ENCODE measurements at regions not wholly inside any gene's neighbourhood (a gene's known extent, or its start where the extent isn't known, plus 50 kb on each side); places are given as distances from the start of the nearest gene placed in this dataset.

DNA sequence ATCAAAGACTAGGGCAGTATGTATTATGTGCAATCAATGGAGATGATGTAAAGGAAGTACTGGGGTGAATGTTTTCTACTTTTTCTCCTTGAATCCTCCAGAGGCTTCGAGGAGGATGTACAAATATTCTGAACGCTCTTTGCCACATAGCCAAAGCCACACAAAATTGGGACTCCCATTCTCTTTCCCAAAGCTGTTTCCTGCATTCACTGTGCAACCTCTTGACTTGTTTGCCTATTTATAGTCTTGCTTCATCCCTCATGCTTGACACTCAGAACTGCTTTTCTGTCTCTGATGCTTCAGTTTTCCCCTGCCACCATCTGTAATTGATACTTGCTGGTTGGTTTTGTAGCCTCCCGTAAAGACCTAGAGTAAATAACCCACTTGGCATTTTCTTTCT, 208.2 kb upstream of the RBMS1 start (continued):
- TF ChIP-seq, protein P1, sequence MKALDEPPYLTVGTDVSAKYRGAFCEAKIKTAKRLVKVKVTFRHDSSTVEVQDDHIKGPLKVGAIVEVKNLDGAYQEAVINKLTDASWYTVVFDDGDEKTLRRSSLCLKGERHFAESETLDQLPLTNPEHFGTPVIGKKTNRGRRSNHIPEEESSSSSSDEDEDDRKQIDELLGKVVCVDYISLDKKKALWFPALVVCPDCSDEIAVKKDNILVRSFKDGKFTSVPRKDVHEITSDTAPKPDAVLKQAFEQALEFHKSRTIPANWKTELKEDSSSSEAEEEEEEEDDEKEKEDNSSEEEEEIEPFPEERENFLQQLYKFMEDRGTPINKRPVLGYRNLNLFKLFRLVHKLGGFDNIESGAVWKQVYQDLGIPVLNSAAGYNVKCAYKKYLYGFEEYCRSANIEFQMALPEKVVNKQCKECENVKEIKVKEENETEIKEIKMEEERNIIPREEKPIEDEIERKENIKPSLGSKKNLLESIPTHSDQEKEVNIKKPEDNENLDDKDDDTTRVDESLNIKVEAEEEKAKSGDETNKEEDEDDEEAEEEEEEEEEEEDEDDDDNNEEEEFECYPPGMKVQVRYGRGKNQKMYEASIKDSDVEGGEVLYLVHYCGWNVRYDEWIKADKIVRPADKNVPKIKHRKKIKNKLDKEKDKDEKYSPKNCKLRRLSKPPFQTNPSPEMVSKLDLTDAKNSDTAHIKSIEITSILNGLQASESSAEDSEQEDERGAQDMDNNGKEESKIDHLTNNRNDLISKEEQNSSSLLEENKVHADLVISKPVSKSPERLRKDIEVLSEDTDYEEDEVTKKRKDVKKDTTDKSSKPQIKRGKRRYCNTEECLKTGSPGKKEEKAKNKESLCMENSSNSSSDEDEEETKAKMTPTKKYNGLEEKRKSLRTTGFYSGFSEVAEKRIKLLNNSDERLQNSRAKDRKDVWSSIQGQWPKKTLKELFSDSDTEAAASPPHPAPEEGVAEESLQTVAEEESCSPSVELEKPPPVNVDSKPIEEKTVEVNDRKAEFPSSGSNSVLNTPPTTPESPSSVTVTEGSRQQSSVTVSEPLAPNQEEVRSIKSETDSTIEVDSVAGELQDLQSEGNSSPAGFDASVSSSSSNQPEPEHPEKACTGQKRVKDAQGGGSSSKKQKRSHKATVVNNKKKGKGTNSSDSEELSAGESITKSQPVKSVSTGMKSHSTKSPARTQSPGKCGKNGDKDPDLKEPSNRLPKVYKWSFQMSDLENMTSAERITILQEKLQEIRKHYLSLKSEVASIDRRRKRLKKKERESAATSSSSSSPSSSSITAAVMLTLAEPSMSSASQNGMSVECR (CRISPR knock-in tag; IDR thresholded peaks at IDR 0.05; ENCODE audit: borderline replicate concordance) = no peak
- no peak for TF ChIP-seq IRF2 (CRISPR knock-in tag; IDR thresholded peaks at IDR 0.05; ENCODE audit: borderline replicate concordance, low read depth)

DNA sequence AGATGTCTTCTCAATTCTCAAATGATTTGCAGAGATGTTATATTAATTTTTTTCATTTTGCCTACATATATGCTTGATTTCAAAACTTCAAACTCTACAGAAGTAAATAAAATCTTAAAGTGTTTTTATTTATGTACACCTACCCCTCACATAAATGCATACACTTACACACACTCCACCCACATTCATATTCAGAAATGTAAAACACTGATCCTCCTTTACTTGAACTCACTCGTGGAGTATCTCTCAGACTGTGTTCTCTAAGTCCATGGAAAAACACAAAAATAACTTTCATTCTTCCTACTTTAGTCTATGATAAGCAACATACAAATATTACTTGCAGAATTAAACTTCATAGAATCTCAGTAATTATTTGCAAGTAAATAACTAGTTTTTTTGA, 209.1 kb upstream of the RBMS1 start:
- no peaks in the 10 kb centered on the region for H3K27me3 Mint-ChIP-seq (ENCODE audit: low read depth)
- no peak for TF ChIP-seq TEAD1 (CRISPR knock-in tag; IDR thresholded peaks at IDR 0.05)
- TF ChIP-seq ESRRA (CRISPR knock-in tag; IDR thresholded peaks at IDR 0.05; ENCODE audit: borderline replicate concordance) = no peak
- TF ChIP-seq, protein P2, sequence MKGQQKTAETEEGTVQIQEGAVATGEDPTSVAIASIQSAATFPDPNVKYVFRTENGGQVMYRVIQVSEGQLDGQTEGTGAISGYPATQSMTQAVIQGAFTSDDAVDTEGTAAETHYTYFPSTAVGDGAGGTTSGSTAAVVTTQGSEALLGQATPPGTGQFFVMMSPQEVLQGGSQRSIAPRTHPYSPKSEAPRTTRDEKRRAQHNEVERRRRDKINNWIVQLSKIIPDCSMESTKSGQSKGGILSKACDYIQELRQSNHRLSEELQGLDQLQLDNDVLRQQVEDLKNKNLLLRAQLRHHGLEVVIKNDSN (CRISPR knock-in tag; IDR thresholded peaks at IDR 0.05) = no peak
- no peak for TF ChIP-seq TCF7 (CRISPR knock-in tag; IDR thresholded peaks at IDR 0.05; ENCODE audit: low read depth)
- TF ChIP-seq ATF1 (CRISPR knock-in tag; IDR thresholded peaks at IDR 0.05) = no peak
- TF ChIP-seq, protein P3, sequence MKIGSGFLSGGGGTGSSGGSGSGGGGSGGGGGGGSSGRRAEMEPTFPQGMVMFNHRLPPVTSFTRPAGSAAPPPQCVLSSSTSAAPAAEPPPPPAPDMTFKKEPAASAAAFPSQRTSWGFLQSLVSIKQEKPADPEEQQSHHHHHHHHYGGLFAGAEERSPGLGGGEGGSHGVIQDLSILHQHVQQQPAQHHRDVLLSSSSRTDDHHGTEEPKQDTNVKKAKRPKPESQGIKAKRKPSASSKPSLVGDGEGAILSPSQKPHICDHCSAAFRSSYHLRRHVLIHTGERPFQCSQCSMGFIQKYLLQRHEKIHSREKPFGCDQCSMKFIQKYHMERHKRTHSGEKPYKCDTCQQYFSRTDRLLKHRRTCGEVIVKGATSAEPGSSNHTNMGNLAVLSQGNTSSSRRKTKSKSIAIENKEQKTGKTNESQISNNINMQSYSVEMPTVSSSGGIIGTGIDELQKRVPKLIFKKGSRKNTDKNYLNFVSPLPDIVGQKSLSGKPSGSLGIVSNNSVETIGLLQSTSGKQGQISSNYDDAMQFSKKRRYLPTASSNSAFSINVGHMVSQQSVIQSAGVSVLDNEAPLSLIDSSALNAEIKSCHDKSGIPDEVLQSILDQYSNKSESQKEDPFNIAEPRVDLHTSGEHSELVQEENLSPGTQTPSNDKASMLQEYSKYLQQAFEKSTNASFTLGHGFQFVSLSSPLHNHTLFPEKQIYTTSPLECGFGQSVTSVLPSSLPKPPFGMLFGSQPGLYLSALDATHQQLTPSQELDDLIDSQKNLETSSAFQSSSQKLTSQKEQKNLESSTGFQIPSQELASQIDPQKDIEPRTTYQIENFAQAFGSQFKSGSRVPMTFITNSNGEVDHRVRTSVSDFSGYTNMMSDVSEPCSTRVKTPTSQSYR (CRISPR knock-in tag; IDR thresholded peaks at IDR 0.05) = no peak
- H3K36me3 Mint-ChIP-seq = peaks cover 4% of the 10 kb centered on the region; the same call in 1 of the 2 replicates
- ChIA-PET POLR2A (no interaction called here), CTCF (no interaction called here)
- H3K9me3 Mint-ChIP-seq = peaks cover 13% of the 10 kb centered on the region
- H3K4me3 Mint-ChIP-seq = no peak overlapping the region
- no peak for DNase-seq (ENCODE audit: low spot score)
- peaks cover 17% of the 10 kb centered on the region for H3K4me1 Mint-ChIP-seq
- ATAC-seq = no peak
- H3K27ac Mint-ChIP-seq = no peak overlapping the region

DNA sequence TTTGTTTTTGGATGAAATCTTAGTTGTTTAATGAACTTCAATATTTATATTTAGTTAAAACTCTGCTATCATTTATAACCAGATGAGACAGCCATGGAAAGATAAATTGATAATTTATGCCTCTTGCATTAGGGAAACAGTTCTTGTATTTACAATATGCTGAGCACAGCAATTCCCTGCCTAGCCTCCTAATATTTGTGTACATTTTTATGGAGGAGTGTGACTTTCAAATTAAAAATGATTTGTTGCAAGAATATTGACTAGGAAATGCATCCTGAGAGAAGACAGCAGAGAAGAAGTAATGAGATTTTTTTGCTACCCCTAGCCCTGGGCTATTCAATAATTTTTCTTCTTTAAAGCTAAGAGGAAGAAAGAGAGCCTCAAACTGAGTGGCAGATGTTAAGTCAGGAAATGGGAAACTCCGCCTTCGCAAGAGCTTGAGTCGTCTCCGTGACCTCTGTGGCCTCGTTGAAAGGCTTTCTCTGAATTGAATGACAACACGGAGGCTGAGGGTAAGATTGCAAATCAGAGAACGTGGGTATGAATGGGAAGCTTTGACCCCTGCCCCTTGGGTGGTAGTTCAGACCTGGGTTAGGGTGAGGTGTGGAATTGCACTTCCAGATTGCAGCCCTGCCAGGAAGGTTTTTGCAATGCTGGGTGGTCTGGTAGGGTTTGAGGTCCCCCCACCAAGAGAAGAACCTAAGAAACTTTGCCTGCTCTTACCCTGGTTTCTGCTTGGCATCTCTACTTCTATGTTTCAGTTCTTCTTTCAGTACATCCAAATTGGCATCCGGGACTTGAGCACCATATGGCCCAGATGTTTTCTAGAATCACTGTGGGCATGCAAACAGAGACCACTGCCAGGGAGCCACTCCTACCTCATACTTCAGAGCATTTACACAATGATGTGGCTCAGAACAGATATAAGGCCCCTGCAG, 210.3 kb upstream of the RBMS1 start:
- no peak for TF ChIP-seq TEAD1 (CRISPR knock-in tag; IDR thresholded peaks at IDR 0.05)
- TF ChIP-seq, protein P4, sequence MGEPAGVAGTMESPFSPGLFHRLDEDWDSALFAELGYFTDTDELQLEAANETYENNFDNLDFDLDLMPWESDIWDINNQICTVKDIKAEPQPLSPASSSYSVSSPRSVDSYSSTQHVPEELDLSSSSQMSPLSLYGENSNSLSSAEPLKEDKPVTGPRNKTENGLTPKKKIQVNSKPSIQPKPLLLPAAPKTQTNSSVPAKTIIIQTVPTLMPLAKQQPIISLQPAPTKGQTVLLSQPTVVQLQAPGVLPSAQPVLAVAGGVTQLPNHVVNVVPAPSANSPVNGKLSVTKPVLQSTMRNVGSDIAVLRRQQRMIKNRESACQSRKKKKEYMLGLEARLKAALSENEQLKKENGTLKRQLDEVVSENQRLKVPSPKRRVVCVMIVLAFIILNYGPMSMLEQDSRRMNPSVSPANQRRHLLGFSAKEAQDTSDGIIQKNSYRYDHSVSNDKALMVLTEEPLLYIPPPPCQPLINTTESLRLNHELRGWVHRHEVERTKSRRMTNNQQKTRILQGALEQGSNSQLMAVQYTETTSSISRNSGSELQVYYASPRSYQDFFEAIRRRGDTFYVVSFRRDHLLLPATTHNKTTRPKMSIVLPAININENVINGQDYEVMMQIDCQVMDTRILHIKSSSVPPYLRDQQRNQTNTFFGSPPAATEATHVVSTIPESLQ (CRISPR knock-in tag; IDR thresholded peaks at IDR 0.05) = no peak
- TF ChIP-seq, protein P5, sequence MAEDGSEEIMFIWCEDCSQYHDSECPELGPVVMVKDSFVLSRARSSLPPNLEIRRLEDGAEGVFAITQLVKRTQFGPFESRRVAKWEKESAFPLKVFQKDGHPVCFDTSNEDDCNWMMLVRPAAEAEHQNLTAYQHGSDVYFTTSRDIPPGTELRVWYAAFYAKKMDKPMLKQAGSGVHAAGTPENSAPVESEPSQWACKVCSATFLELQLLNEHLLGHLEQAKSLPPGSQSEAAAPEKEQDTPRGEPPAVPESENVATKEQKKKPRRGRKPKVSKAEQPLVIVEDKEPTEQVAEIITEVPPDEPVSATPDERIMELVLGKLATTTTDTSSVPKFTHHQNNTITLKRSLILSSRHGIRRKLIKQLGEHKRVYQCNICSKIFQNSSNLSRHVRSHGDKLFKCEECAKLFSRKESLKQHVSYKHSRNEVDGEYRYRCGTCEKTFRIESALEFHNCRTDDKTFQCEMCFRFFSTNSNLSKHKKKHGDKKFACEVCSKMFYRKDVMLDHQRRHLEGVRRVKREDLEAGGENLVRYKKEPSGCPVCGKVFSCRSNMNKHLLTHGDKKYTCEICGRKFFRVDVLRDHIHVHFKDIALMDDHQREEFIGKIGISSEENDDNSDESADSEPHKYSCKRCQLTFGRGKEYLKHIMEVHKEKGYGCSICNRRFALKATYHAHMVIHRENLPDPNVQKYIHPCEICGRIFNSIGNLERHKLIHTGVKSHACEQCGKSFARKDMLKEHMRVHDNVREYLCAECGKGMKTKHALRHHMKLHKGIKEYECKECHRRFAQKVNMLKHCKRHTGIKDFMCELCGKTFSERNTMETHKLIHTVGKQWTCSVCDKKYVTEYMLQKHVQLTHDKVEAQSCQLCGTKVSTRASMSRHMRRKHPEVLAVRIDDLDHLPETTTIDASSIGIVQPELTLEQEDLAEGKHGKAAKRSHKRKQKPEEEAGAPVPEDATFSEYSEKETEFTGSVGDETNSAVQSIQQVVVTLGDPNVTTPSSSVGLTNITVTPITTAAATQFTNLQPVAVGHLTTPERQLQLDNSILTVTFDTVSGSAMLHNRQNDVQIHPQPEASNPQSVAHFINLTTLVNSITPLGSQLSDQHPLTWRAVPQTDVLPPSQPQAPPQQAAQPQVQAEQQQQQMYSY (CRISPR knock-in tag; IDR thresholded peaks at IDR 0.05) = no peak
- peak; percentile 13 for DNase-seq (ENCODE audit: low spot score)
- CTCF ChIA-PET = no interaction called here
- H3K4me1 Mint-ChIP-seq = peaks cover 17% of the 10 kb centered on the region
- peak; percentile 89 for ATAC-seq
- no peak overlapping the region for H3K4me3 Mint-ChIP-seq
- no peak overlapping the region for H3K27ac Mint-ChIP-seq
- peaks cover 12% of the 10 kb centered on the region; the same call in 1 of the 2 replicates for H3K36me3 Mint-ChIP-seq
- peaks cover 22% of the 10 kb centered on the region for H3K9me3 Mint-ChIP-seq
- H3K27me3 Mint-ChIP-seq (ENCODE audit: low read depth) = no peaks in the 10 kb centered on the region
- POLR2A ChIA-PET = no interaction called here
